H7 (cell line): ENCODE measurements at regions not wholly inside any gene's neighbourhood (a gene's known extent, or its start where the extent isn't known, plus 50 kb on each side); places are given as distances from the start of the nearest gene placed in this dataset.

ENCODE experiments used
- DNase-seq: peaks from one replicate; pipeline ENCODE4 v3.0.0; 2012
- H3K27me3 ChIP-seq: 2 replicates; pipeline ENCODE4 v1.6.0; 2011; ENCODE audit warnings: mild to moderate bottlenecking, low read length; ENCODE audit not compliant: control insufficient read depth, insufficient read depth
- H3K36me3 ChIP-seq: replicated peaks from 2 replicates; pipeline ENCODE4 v1.5.1; 2011; ENCODE audit warnings: low read length; ENCODE audit not compliant: control insufficient read depth, insufficient read depth
- H3K4me3 ChIP-seq: 2 replicates; pipeline ENCODE4 v1.5.1; 2011; ENCODE audit warnings: low read depth, mild to moderate bottlenecking, control low read depth, low read length, moderate library complexity; ENCODE audit not compliant: insufficient read depth

DNA sequence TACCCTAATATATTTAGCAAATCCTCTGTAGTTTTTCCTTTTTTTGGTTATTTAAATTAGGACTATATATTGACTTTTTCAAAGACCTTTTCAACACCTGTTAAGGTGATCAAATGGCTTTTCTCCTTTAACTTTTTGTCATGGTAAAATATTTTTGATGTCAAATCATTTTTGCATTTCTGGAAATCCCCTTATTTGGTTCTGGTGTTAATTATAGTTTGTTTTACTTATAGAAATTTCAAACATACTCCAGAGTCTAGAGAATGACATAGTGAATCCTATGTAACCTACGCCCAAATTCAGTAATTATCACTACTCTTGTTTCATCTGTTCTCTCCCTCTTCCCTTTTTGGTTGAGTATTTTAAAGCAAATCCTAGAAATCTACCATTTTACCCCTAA lies 121.3 kb upstream of the TBL1XR1 start:
- Histone ChIP-seq H3K4me3 (no peak overlapping the region), H3K27me3 (no peaks in the 10 kb centered on the region), H3K36me3 (no peaks in the 10 kb centered on the region)
- DNase-seq, result no peak

DNA sequence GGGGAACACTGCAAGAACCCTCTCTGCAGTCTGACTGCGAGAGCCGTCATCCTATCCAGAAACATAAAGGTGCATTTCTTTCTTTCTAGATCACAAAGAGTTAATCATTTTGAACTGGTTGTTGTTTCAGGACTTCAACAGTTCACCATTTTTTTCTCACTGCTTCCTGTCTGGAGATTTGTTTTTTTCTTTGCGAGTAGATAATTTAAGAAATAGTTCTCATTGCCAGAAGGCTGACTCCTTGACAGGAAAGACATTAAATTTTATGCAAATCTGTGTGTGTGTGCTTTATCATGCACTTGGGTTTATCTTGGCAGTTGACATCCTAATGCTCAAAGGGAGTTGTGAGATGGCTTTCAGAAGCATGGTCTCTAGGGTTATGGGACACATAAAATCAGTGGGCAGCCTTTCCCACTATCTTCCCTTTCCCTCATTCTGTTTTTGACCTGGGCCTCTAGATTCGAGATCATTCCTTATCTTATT lies 123.5 kb upstream of the TBL1XR1 start:
- H3K4me3 ChIP-seq, result no peak overlapping the region
- no peaks in the 10 kb centered on the region for H3K27me3 ChIP-seq
- no peaks in the 10 kb centered on the region for H3K36me3 ChIP-seq
- DNase-seq, result no peak

DNA sequence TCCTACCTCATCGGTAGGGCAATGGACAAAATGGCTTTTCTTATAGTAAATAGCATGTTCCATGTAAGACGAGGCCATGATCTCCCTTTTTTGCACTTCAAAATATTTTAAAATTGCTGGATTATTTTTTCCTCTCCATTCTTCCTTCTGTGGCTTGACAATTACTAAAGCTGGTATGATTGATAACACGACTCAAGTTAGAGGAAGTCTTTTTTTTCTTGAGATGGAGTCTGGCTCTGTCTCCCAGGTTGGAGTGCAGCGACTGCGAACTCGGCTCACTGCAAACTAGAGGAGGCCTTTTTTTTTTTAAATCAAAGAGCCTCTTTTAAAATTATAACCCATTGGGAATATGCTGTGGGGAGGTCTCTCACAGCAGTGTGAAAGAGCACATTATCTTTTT lies 124.5 kb upstream of the TBL1XR1 start:
- no peak overlapping the region for H3K4me3 ChIP-seq
- no peaks in the 10 kb centered on the region for H3K27me3 ChIP-seq
- H3K36me3 ChIP-seq, result no peaks in the 10 kb centered on the region
- no peak for DNase-seq

DNA sequence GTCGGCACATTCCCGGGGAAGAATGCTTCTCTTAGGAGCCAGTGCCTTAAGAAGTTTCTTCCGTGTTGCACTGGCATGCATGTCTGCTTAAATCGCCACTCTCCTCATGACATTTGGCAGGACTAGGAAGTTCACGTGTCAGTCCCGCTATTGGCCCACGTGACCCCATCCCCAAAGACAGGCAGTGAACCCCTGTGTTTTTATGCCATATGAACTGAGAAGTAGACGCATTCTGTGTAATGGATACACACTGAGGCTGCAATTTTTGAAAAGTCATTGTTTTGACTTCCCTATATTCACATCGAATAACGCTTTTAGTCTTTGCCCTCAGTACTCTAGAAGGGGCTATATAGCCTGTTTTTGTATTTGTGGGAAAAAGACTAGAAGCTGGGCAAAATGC lies 125.6 kb upstream of the TBL1XR1 start:
- Histone ChIP-seq H3K36me3 (no peaks in the 10 kb centered on the region), H3K27me3 (no peaks in the 10 kb centered on the region), H3K4me3 (no peak overlapping the region)
- DNase-seq, result no peak

DNA sequence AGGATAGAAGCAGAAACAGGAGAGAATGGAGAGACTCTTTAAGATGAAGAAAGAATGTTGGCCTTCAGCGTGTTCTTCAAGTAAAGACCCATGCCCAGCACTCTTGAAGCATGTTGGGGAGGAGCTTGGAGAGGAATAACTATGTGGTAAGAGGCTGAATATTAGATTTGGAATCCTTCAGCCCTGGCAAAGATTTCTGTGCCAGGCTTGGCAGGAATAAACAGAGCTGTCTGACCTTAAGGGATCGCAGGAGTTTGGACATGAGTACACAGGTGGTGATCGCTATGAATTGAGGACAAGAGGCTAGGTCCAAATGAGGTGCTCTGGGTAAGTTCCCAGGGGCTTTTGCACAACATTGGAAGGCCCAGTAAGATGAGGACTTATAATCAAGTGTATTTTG lies 132.6 kb upstream of the TBL1XR1 start:
- no peak for DNase-seq

DNA sequence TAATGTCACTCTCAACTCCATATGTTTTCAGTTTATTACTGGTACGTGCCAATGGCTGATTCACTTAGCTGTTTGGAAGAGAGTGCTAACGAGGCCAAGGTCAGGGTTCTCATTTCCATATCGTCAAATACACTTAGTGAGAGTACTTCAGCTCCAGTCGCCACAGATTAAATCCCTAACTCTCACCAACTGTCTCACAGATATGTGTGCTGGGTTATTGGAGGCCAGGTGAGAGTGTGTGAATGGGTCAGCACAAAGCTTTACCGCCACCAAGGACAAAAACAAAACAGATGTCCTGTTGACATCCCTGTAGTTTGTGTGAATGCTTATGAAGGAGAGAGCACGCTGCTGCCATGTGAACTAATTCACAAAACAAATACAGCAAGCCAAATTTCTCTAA lies 133.5 kb upstream of the TBL1XR1 start:
- Histone ChIP-seq H3K27me3 (no peaks in the 10 kb centered on the region), H3K4me3 (no peak overlapping the region), H3K36me3 (no peaks in the 10 kb centered on the region)
- no peak for DNase-seq

More for the DNA sequence above, 132.6 kb upstream of the TBL1XR1 start:
- H3K36me3 ChIP-seq, result no peaks in the 10 kb centered on the region
- H3K27me3 ChIP-seq, result no peaks in the 10 kb centered on the region
- no peak overlapping the region for H3K4me3 ChIP-seq

DNA sequence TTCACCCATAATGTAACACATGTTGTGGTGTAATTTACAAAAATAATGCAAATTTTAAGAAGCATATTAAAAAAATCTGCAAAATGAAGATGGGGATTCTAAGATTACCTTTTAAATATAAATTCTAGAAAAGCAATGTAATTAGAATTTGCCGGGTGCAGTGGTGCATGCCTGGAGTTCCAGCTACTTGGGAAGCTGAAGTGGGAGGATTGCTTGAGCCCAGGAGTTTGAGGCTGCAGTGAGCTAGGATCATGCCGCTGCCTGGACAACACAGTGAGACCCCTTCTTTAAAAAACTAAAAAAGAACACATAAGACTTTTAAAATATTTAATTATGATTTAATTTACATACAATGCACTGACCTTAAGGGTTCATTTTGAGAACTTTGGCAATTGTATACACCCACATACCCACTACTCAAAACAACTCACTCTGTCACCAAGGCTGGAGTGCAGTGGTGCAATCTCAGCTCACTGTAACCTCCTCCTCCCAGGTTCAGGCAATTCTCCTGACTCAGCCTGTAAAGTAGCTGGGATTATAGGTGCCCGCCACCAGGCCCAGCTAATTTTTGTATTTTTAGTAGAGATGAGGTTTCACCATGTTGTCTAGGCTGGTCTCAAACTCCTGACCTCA lies 134.0 kb upstream of the TBL1XR1 start:
- Histone ChIP-seq H3K27me3 (no peaks in the 10 kb centered on the region), H3K4me3 (no peak overlapping the region), H3K36me3 (no peaks in the 10 kb centered on the region)
- no peak for DNase-seq

DNA sequence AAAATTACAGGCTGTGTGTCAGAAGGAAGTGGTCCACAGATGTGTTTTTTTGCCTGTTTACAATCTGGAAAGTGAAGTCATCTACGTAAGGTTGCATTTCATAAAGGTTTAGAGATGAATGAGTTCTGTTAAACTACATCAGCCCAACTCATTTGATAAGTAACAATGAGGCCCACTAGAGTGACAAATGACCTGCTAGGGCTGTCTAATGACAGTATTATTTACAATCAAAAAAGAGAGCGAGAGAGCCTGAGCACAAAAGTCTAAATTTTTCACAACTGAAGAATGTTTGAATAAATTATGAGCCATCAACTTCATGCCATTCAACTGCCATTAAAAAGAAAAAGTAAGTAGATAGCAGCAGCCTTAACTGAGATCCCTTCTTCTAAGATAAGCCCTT lies 135.7 kb upstream of the TBL1XR1 start:
- no peaks in the 10 kb centered on the region for H3K36me3 ChIP-seq
- no peak for DNase-seq
- H3K27me3 ChIP-seq, result no peaks in the 10 kb centered on the region
- H3K4me3 ChIP-seq, result no peak overlapping the region

DNA sequence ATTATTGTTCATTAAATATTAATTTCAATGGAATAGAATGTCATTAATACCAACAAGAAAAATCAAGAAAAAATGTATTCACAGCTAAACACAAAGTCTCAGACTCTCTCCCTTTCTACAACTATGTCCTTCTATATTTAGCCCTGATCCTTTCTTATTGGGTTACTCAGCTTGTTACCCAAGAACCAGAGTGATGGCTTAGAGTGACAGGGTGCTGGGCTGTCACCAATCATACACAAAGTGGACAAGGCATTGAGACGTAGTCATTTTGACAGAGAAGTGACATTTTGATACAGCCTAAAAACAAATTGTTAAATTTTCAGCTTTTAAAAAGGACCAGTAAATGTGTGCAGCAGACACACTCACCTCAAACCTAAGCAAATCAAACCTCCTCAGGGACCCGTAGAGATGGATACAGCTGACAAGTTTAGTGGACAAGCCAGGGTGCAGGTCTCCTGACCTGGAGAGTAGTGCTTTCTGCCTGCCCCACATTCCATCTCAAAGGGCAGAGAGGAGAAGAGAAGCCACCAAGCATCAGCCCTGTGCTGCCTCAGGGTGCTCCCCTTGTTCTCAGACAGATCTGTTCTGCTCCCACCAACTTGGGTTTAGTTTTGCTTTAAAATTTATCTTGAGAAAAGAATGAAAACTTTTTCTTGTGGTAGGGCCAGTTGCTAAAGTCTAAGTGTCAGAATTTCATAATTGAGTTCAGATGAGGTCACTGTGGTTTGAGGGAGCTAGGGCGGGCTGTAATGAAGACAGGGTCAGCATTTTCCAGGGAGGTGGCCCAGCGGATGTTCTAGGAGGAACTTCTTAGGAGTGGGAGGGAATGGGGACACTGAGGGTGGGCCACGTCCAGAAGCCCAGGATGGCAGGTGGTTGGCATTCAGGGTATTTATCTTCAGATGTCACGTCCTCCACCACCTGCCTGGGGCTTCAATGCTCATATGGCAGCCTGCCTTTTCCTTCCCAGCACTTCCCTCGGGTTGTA lies 136.5 kb upstream of the TBL1XR1 start:
- H3K36me3 ChIP-seq, result no peaks in the 10 kb centered on the region
- DNase-seq, result no peak
- no peak overlapping the region for H3K4me3 ChIP-seq
- H3K27me3 ChIP-seq, result no peaks in the 10 kb centered on the region

DNA sequence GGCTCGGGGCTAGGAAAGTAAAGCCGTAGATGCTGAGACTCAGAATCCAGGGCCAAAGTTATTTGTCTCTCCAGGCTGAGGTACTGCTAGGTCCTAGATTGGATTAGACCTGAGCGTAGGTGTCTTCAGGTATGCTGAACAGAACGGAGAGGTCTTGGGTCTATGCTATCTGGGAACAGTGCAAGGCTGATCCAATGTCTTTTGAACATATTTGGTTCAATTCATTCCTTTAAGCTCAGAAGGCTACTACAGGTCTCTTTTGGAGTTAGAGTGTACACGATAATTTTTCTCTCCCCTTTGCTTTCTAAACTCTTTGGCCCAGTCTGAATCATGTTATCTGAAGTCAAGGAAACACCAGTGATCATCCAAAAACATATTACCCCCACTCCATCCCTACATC lies 137.5 kb upstream of the TBL1XR1 start:
- DNase-seq, result no peak
- no peak overlapping the region for H3K4me3 ChIP-seq
- H3K36me3 ChIP-seq, result no peaks in the 10 kb centered on the region
- H3K27me3 ChIP-seq, result no peaks in the 10 kb centered on the region

DNA sequence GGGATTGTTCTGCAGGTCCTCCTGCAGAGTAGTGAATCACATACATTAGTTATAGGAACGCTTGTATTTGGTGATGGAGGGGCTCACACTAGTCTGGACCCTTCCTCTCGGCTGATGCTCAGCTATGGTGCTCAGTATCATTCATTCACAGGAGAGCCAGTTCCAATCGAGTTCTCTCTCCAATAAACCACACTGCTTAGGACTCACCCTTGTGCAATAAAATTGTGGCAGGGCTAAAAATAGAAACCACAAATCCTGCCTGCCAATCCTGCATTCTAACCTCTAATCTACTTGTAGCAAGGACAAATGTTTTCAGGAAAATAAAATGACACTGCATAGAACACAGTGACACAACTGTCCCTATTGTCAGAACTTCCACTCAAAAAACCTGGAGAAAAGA lies 138.4 kb upstream of the TBL1XR1 start:
- H3K36me3 ChIP-seq, result no peaks in the 10 kb centered on the region
- DNase-seq, result no peak
- H3K4me3 ChIP-seq, result no peak overlapping the region
- H3K27me3 ChIP-seq, result no peaks in the 10 kb centered on the region

DNA sequence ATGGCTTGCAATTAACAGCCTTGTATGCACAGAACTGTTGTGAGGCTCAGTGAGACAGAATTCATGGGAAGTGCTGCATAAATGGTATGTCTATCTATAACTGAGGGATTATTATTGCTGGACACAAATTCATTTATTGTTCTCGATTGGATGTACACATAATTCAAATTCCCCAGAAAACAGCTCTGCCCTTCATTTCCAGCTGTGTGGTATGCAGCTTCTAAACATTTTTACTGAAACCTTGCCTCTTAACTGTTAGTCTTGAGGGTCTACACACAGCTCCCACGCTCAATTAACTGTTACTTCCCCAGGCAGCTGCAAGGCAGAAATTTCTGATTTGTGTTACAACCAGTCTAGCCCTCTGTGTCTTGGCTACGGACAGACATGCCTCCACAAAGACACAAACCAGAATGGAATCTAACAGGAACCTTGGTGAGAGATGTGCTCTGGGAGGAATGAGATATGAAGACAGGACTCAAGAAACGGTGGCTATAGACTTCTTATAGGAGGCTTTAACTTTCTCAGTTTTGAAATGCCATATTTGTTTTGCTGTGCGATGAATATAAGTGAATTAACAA lies 139.7 kb upstream of the TBL1XR1 start:
- Histone ChIP-seq H3K36me3 (no peaks in the 10 kb centered on the region), H3K4me3 (no peak overlapping the region), H3K27me3 (peaks cover 4% of the 10 kb centered on the region)
- no peak for DNase-seq

DNA sequence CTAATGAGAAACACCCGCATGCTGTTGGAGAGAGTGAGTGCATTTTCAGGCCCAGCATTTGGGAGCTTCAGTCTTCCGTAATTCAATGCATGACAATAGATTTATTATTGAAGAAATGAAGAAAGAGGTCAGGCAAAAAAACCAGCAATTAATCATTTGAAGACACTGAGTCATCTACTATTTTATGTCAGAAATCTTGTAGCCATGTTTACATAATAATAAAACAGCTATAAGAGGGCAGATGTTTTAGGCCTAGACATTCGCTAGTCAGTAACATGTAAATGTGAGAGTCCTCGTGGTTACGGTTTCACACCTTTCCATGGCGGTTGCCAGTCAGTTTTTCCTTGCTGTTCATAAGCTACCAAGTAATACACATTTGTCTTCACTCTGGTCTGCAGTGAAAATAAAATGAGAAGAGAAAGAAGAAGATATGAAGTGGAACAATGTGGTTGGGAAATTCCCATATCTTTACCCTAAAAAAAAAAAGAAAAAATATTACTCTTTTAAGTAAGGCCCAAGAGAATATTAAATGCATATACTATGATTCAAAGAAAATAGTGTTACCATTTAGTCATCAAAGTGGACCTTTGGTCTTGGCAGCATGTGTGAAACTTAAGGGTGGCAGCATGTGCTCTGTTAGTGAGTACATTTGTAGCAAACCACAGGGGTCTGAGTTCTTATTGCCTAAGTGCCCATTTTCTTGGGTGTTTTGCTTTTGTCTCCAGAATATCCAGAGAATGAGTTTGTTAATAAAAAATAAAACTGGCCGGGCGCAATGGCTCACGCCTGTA lies 140.5 kb upstream of the TBL1XR1 start:
- DNase-seq, result no peak
- no peaks in the 10 kb centered on the region for H3K36me3 ChIP-seq
- H3K4me3 ChIP-seq, result no peak overlapping the region
- H3K27me3 ChIP-seq, result peaks cover 12% of the 10 kb centered on the region

DNA sequence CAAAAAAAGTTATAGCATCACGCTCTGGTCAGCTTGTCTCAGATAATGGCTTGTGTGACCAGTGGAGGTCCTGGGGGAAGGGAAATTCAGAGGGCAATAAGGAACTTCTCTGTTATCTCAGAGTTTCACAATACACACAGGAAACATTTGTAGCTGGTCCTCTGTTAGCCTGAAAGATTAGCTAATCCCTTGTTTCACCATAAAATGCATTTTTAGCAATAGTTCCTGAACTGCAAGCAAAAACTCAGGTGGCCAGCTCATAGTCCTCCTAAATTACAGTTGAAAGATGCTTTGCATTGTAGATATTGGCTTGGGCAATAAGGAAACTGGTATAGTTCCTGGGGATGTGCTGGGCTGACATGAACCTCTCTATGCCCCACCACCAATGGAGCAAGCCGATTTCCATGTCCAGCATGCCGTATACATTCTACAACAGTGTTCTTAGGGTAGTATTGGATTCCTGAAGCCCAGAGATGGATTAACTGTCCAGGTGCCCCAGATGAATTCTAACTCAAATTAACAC lies 141.5 kb upstream of the TBL1XR1 start:
- H3K36me3 ChIP-seq, result no peaks in the 10 kb centered on the region
- DNase-seq, result no peak
- peaks cover 22% of the 10 kb centered on the region for H3K27me3 ChIP-seq
- H3K4me3 ChIP-seq, result no peak overlapping the region
